CD4-positive, alpha-beta T cell treated with Interleukin-21 for 1 hour (primary cell): ENCODE measurements at regions not wholly inside any gene's neighbourhood (a gene's known extent, or its start where the extent isn't known, plus 50 kb on each side); places are given as distances from the start of the nearest gene placed in this dataset.
"Not testable (repeated sequence)": the region's sequence is repeated elsewhere in the genome, so short reads cannot be mapped to it uniquely, and the experiment has no call there.

Experiments
- DNase-seq: peaks from one replicate; pipeline ENCODE4 v3.0.0-alpha.2; 2020

DNA sequence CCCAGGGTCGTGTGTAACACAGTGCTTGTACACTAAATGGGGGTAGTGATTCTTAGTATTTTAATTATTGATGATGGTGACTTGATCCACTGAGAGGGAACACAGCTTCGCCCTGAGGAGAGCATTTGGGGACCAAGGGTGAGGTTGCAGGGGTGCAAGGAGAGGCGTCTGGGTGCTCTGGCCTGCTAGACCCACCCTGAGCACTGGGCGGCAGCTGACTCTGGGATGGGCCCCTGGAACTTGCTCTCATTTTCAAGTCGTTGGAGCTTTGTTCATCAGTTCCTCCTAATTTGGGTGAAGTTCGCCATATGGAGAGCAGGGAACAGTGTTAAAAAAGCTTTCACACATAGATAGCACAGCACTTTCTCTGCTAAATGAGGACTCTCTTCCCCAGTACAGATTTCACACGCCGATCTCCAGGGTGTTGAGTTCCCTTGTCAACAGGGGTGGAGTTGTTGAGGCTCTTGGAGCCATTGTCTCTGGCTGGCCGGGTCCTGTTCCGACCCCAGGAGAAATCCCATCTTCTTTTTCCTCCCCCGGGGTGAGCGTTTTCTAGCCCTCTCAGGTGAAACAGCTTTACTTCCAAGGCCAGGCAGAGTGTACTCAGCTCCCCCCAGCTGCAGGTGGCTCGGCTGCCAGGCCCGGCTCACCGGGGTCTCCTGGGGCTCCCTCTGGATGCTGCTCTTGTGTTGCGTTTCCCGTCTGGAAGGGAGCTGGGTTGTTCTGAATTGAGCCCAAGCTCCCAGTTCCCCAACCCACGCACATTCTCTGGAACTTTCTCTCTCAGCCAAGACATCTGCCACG is 367.4 kb downstream of the RPS6KC1 start:
- no peak for DNase-seq

- no peak for DNase-seq
These were observed 368.5 kb downstream of the RPS6KC1 start for GRCh38 chr1:213419401-213420030.

DNA sequence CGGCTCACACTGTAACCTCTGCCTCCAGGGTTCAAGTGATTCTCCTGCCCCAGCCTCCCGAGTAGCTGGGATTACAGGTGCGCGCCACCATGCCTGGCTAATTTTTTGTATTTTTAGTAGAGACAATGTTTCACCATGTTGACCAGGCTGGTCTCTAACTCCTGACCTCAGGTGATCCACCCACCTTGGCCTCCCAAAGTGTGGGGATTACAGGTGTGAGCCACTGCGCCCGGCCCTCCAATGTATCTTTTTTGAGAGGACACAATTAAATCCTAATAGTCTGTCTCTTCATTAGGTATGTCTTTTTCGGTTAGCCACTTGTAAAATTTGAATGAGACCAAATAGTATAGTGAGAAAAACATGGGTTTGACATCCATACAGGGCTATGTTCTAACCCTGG is 370.1 kb downstream of the RPS6KC1 start:
- not testable (repeated sequence) for DNase-seq

DNA sequence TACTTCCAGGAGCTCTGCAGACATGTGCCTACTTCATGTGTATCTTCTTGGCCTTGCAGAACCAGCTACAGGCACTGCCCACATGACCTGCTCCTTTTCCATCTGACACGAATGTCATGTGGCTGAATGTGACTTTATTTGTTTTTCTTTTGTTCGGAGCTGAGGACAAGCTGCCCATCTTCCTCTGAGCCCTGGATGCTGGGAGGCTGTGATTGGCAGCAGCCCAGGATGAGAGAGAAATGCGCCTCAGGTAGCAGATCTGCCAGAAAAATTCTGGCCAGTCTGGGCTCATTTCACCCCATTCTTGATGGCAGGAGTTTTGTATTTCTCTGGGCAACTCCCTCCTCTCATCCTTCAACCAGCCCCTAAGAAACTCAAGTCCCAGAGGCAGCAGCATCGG is 372.0 kb downstream of the RPS6KC1 start:
- DNase-seq = no peak

DNA sequence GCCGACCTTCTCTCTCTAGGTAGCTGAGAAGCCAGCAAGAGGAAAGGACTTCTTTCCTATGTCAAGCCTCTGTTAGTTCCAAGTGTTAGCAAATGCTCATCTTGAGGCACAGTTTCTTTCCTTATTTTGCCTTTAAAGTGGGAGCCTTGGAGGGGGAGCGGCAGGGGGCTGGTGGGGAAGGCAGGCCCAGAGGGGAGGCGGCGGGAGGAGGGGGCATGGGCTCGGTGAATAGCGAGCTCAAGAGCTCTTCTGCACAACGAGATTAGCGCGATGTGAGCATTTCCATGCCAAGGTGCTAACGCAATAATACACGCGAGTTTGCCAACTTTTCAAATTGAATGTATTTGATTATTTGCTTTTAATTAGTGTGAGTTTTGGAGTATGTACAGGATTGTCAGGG is 372.6 kb downstream of the RPS6KC1 start:
- DNase-seq = no peak

- no peak for DNase-seq
These were observed 374.5 kb downstream of the RPS6KC1 start for GRCh38 chr1:213425376-213426030.

DNA sequence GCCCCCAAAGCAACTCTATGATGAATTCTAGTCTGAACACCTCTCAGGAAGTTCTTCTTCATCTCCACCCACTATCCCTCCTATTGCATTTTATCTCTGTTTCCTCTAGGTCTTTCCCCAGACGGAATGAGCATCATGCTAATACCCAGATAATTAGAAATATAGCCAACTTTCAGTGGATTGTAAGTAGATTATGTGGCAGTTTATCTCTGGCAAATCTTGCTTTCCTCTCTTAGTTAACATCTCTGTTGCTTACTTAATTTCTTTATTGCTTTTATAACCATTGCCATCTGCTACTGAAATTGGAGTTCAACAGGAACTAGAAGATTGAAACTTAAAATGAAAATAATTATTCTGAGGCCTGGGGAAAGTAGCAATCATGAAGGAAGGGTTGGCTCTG is 378.6 kb downstream of the RPS6KC1 start:
- DNase-seq = no peak

- DNase-seq = no peak
These were observed 384.7 kb downstream of the RPS6KC1 start for GRCh38 chr1:213435715-213436114.

DNA sequence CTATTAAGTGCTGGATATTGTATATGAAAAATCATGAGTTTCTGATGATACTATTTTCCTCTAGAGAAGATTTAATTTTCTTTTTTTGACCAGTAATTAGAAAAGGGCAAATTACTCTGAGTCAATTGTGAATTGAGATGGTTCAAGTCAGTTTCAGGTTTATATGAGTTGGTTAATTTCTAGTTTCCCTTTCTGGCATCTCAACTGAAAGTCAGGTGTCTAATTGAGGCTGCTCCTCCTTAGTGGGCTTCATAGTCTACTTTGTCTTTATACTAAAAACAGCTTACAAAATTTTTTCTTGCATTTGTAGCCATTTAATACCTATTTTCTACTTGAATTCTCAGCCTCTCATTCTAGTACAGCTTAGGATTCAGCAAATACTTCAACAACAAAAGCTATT is 387.3 kb downstream of the RPS6KC1 start:
- DNase-seq = no peak

DNA sequence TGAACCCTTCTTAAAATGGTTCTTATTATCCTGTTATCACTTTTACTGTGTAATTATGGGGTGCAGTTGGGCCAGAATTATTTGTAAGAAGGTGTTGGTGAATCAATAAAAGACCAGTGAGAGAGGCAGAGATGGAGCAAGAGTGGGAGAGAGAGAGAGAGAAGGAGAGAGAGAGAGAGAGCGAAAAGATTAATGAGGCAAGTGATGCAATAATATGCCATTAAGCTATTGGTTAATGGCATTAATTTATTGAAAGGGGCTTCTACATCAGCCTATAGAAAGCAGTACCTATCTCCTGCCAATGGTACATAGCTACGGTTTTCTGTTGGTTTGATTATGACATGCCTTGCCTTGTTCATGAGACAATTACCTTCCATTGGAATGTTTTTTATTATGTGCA is 388.7 kb downstream of the RPS6KC1 start:
- no peak for DNase-seq

GRCh38 chr1:213440766-213441165 is 389.7 kb downstream of the RPS6KC1 start:
- DNase-seq = no peak

DNA sequence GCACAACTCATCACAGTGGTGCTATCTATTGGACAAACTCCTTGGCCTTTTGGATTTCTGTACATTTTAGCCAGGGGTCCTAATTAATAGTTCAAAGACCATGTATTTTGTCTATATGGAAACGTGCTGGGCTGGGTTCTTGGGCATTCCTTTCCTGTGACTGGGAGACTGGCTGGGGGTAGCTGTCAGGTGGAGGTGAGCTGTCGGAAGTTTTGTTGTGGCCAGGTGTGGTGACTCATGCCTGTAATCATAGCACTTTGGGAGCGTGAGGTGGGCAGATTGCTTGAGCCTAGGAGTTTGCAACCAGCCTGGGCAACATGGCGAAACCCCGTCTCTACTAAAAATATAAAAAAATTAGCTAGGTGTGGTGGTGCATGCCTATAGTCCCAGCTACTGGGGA is 392.4 kb downstream of the RPS6KC1 start:
- DNase-seq = no peak

DNA sequence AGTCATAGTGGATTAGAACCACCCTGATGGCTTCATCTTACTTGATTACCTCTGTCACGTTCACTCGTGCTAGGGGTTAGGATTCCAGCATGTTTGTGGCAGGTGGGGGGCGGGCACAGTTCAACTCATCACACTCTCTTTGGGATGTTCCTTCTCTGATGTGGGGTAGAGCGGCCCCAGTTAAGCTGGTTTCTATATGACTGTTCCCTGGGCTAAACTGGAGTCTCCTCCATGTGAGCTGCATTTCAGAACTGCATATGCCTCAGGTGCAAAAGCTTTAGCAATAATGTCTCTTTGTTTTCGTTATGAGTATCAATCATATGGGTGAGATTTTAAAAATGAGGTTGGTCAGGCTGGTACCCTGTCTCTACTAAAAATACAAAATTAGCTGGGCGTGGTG is 393.2 kb downstream of the RPS6KC1 start:
- DNase-seq = no peak

- no peak for DNase-seq
These were observed 395.5 kb downstream of the RPS6KC1 start for GRCh38 chr1:213446496-213446895.

- no peak for DNase-seq
These were observed 397.3 kb downstream of the RPS6KC1 start for GRCh38 chr1:213448360-213448759.

- no peak for DNase-seq
These were observed 397.7 kb downstream of the RPS6KC1 start for GRCh38 chr1:213448776-213449175.

- DNase-seq = no peak
These were observed 401.5 kb downstream of the RPS6KC1 start for GRCh38 chr1:213452501-213452900.

DNA sequence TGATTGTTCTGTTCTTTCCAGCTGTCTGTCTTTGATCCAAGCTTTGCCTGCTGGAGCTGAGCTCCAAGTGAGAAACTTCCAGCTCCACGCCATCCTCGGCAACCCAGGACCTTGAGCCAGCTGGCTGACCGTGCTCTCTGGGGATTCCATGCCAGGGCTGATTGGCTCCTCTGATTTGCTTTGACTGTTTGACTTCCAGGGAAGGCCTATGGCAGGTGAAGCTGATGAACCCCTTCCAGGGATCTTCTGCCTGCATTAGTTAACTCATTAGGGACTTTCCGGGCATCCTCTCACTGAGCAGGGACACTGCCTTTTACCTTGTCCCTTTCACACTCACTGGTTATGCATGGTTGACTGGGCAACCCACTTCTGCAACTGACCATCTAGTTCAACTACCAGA is 406.1 kb downstream of the RPS6KC1 start:
- DNase-seq = no peak

DNA sequence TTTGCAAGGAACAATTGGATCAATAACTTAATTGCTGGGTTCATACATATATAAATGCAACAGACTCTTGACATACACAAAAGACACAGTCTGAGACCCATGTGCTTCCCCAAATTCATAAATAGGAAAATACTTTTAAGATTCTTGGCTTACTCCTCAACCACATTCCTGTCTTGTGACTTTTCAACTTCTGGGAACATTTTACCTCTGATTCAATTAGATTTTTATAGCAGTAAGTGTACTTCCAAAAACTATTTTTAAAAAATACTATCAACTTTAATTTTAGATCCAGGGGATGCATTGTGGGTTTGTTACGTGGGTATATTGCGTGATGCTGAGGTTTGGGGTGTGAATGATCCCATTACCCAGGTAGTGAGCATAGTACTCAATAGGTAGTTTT is 406.7 kb downstream of the RPS6KC1 start:
- DNase-seq = no peak

GRCh38 chr1:213462374-213462773 is 411.3 kb downstream of the RPS6KC1 start:
- not testable (repeated sequence) for DNase-seq

GRCh38 chr1:213464786-213465460 is 413.9 kb downstream of the RPS6KC1 start:
- DNase-seq = no peak

- DNase-seq = no peak
These were observed 415.5 kb downstream of the RPS6KC1 start for GRCh38 chr1:213466541-213466940.

DNA sequence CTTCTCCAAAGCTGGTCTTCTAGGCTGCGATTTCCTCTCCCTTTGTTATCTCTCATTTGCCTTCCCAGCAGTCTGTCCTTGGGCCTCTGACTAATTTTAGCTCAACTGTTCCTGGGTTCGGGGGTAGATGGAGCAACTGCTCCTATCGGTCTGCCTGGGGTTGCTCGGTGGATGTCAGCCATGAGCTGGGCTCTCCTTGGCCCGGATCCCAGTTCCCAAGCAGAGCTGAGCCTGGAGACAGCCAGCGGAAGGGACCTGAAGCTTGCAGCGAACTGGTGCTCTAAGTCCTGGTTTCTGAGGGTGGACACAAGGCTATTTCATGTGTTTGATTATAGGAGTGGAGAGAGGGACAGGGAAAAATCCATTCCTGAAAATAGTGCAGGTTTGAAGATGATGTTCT is 423.0 kb downstream of the RPS6KC1 start:
- no peak for DNase-seq

GRCh38 chr1:213481395-213481794 is 430.4 kb downstream of the RPS6KC1 start:
- no peak for DNase-seq
